Testis (tissue), 2 donors: ENCODE measurements at regions not wholly inside any gene's neighbourhood (a gene's known extent, or its start where the extent isn't known, plus 50 kb on each side); places are given as distances from the start of the nearest gene placed in this dataset.

Source experiments
- DNase-seq: peaks from one replicate; pipeline ENCODE4 v3.0.0-alpha.2; 2019
- H3K27ac ChIP-seq, 2 donors: fragments of 200-600 bp; sonication (generic); one replicate each; pipeline ENCODE4 v1.5.1; 2019
- H3K27me3 ChIP-seq: fragments of 200-600 bp; sonication (generic); one replicate; pipeline ENCODE4 v1.5.1; 2019
- H3K36me3 ChIP-seq: fragments of 200-600 bp; sonication (generic); one replicate; pipeline ENCODE4 v1.5.1; 2017; ENCODE audit warnings: low read depth; ENCODE audit errors: missing control alignments
- H3K4me1 ChIP-seq: fragments of 200-600 bp; sonication (generic); one replicate; pipeline ENCODE4 v1.5.1; 2019
- H3K4me3 ChIP-seq, 2 donors: fragments of 200-600 bp; sonication (generic); one replicate each; pipeline ENCODE4 v1.5.1; 2017 to 2019
- H3K9me3 ChIP-seq: fragments of 200-600 bp; sonication (generic); one replicate; pipeline ENCODE4 v1.5.1; 2017
- CTCF ChIP-seq, 3 experiments: fragments of 450-650 bp in 2 of 3; fragments of 200-600 bp in 1 of 3; sonication (generic) in 1 of 3; IDR thresholded peaks; one replicate each; pipeline ENCODE4 v1.5.1; 2016 to 2019; ENCODE audit warnings: antibody characterized with exemption in 3 of 3, mild to moderate bottlenecking in 2 of 3, moderate library complexity in 1 of 3
- POLR2A ChIP-seq: fragments of 450-650 bp; IDR thresholded peaks from one replicate; pipeline ENCODE4 v1.6.1; 2017; ENCODE audit warnings: antibody characterized with exemption, mild to moderate bottlenecking, moderate library complexity
- WGBS, 2 donors: methylation state at CpG; one replicate each; pipeline ENCODE4 v1.1.5; 2018; 5-methylcytosine and 5-hydroxymethylcytosine counted together
- intact Hi-C: fragments of 100-400 bp; cut with DNase I; formaldehyde crosslinking; loops from one replicate; pipeline ENCODE4 v1.15.1; 2023; ENCODE audit warnings: low total_unique reads

- Histone ChIP-seq H3K36me3 (no peaks in the 10 kb centered on the region), H3K9me3 (no peaks in the 10 kb centered on the region), H3K4me1 (no peaks in the 10 kb centered on the region), H3K27ac (no peak overlapping the region), H3K27me3 (no peaks in the 10 kb centered on the region), H3K4me3 (no peak overlapping the region)
- DNase-seq: no peak
- intact Hi-C loops: no loop called here
- TF ChIP-seq CTCF (IDR thresholded peaks at IDR 0.05) (no peak), POLR2A (no peak)
- WGBS, 2 donors: 81 to 83% methylated on average over 1 of the region's 1 CpG
These were observed 687.9 kb downstream of the CCDC85A start for GRCh38 chr2:56871644-56872043.

- H3K4me1 ChIP-seq: no peaks in the 10 kb centered on the region
- H3K27me3 ChIP-seq: no peaks in the 10 kb centered on the region
- no peak overlapping the region for H3K27ac ChIP-seq
- no peak overlapping the region for H3K4me3 ChIP-seq
- no peaks in the 10 kb centered on the region for H3K36me3 ChIP-seq
- H3K9me3 ChIP-seq: no peaks in the 10 kb centered on the region
- TF ChIP-seq CTCF (IDR thresholded peaks at IDR 0.05) (no peak), POLR2A (no peak)
- intact Hi-C loops: no loop called here
- no peak for DNase-seq
- WGBS, 2 donors: 91 to 95% methylated on average over 3 to 4 of the region's 4 CpGs
These were observed 690.9 kb downstream of the CCDC85A start for GRCh38 chr2:56874717-56875116.

GRCh38 chr2:56889738-56890137, 705.9 kb downstream of the CCDC85A start:
- Histone ChIP-seq H3K27me3 (no peaks in the 10 kb centered on the region), H3K36me3 (no peaks in the 10 kb centered on the region), H3K4me3 (no peak overlapping the region), H3K27ac (no peak overlapping the region), H3K9me3 (no peaks in the 10 kb centered on the region), H3K4me1 (no peaks in the 10 kb centered on the region)
- WGBS, 2 donors: 92 to 95% methylated on average over 2 of the region's 2 CpGs
- TF ChIP-seq POLR2A (no peak), CTCF (IDR thresholded peaks at IDR 0.05) (no peak)
- DNase-seq: no peak
- intact Hi-C loops: no loop called here

GRCh38 chr2:56892382-56892781, 708.6 kb downstream of the CCDC85A start:
- TF ChIP-seq POLR2A: no peak
- TF ChIP-seq CTCF (IDR thresholded peaks at IDR 0.05): no peak
- no peak for DNase-seq
- Histone ChIP-seq H3K9me3 (no peaks in the 10 kb centered on the region), H3K4me3 (no peak overlapping the region), H3K27ac (no peak overlapping the region), H3K36me3 (no peaks in the 10 kb centered on the region), H3K27me3 (no peaks in the 10 kb centered on the region), H3K4me1 (no peaks in the 10 kb centered on the region)
- intact Hi-C loops: no loop called here

- H3K27me3 ChIP-seq: no peaks in the 10 kb centered on the region
- TF ChIP-seq POLR2A (no peak), CTCF (IDR thresholded peaks at IDR 0.05) (no peak)
- H3K4me1 ChIP-seq: no peaks in the 10 kb centered on the region
- intact Hi-C loops: no loop called here
- no peak overlapping the region for H3K4me3 ChIP-seq
- WGBS, 2 donors: 95 to 97% methylated on average over 1 of the region's 1 CpG
- no peak for DNase-seq
- no peak overlapping the region for H3K27ac ChIP-seq
- H3K9me3 ChIP-seq: no peaks in the 10 kb centered on the region
- H3K36me3 ChIP-seq: no peaks in the 10 kb centered on the region
These were observed 715.2 kb downstream of the CCDC85A start for GRCh38 chr2:56898986-56899385.
